ENCODE measurements at regions not wholly inside any gene's neighbourhood (a gene's known extent, or its start where the extent isn't known, plus 50 kb on each side); places are given as distances from the start of the nearest gene placed in this dataset.

GRCh38 chr5:2391566-2391965 lies 359.9 kb downstream of the IRX2 start:
- in situ Hi-C loops (cut with HindIII; ENCODE audit: low pct_ligation_motif_present, low sequenced_read_pairs) = no loop called here
- Histone ChIP-seq H3K27ac (no peak overlapping the region), H3K4me3 (ENCODE audit: low read depth, low read length) (no peak overlapping the region), H3K36me3 (replicated peaks) (no peaks in the 10 kb centered on the region), H3K27me3 (replicated peaks) (no peaks in the 10 kb centered on the region)
- TF ChIP-seq CTCF (IDR thresholded peaks at IDR 0.05; ENCODE audit: low read depth, low read length, missing control alignments) = no peak
- DNase-seq = no peak

- H3K36me3 ChIP-seq (replicated peaks) = no peaks in the 10 kb centered on the region
- H3K4me3 ChIP-seq (ENCODE audit: low read depth, low read length) = no peak overlapping the region
- no peak overlapping the region for H3K27ac ChIP-seq
- TF ChIP-seq CTCF (IDR thresholded peaks at IDR 0.05; ENCODE audit: low read depth, low read length, missing control alignments) = no peak
- in situ Hi-C loops (cut with HindIII; ENCODE audit: low pct_ligation_motif_present, low sequenced_read_pairs) = no loop called here
- H3K27me3 ChIP-seq (replicated peaks) = no peaks in the 10 kb centered on the region
- DNase-seq = no peak
Measured at GRCh38 chr5:2391021-2391420, 360.5 kb downstream of the IRX2 start.

GRCh38 chr5:2388571-2388970 lies 362.9 kb downstream of the IRX2 start:
- Histone ChIP-seq H3K27me3 (replicated peaks) (no peaks in the 10 kb centered on the region), H3K36me3 (replicated peaks) (no peaks in the 10 kb centered on the region), H3K27ac (no peak overlapping the region), H3K4me3 (ENCODE audit: low read depth, low read length) (no peak overlapping the region)
- no peak for TF ChIP-seq CTCF (IDR thresholded peaks at IDR 0.05; ENCODE audit: low read depth, low read length, missing control alignments)
- DNase-seq = no peak
- in situ Hi-C loops (cut with HindIII; ENCODE audit: low pct_ligation_motif_present, low sequenced_read_pairs) = no loop called here

GRCh38 chr5:2387634-2388325 lies 363.7 kb downstream of the IRX2 start:
- Histone ChIP-seq H3K36me3 (replicated peaks) (no peaks in the 10 kb centered on the region), H3K27me3 (replicated peaks) (no peaks in the 10 kb centered on the region), H3K4me3 (ENCODE audit: low read depth, low read length) (no peak overlapping the region), H3K27ac (no peak overlapping the region)
- in situ Hi-C loops (cut with HindIII; ENCODE audit: low pct_ligation_motif_present, low sequenced_read_pairs) = no loop called here
- peak; percentile 5 for DNase-seq
- no peak for TF ChIP-seq CTCF (IDR thresholded peaks at IDR 0.05; ENCODE audit: low read depth, low read length, missing control alignments)

GRCh38 chr5:2387250-2387633 lies 364.2 kb downstream of the IRX2 start:
- no peaks in the 10 kb centered on the region for H3K36me3 ChIP-seq (replicated peaks)
- DNase-seq = no peak
- no peak for TF ChIP-seq CTCF (IDR thresholded peaks at IDR 0.05; ENCODE audit: low read depth, low read length, missing control alignments)
- H3K4me3 ChIP-seq (ENCODE audit: low read depth, low read length) = no peak overlapping the region
- no peak overlapping the region for H3K27ac ChIP-seq
- in situ Hi-C loops (cut with HindIII; ENCODE audit: low pct_ligation_motif_present, low sequenced_read_pairs) = no loop called here
- H3K27me3 ChIP-seq (replicated peaks) = no peaks in the 10 kb centered on the region

GRCh38 chr5:2385818-2386217 lies 365.7 kb downstream of the IRX2 start:
- Histone ChIP-seq H3K27ac (no peak overlapping the region), H3K36me3 (replicated peaks) (no peaks in the 10 kb centered on the region), H3K4me3 (ENCODE audit: low read depth, low read length) (no peak overlapping the region), H3K27me3 (replicated peaks) (no peaks in the 10 kb centered on the region)
- in situ Hi-C loops (cut with HindIII; ENCODE audit: low pct_ligation_motif_present, low sequenced_read_pairs) = no loop called here
- no peak for TF ChIP-seq CTCF (IDR thresholded peaks at IDR 0.05; ENCODE audit: low read depth, low read length, missing control alignments)
- DNase-seq = no peak

All from brain microvascular endothelial cell (primary cell).